ENCODE measurements at regions not wholly inside any gene's neighbourhood (a gene's known extent, or its start where the extent isn't known, plus 50 kb on each side); places are given as distances from the start of the nearest gene placed in this dataset.

DNA sequence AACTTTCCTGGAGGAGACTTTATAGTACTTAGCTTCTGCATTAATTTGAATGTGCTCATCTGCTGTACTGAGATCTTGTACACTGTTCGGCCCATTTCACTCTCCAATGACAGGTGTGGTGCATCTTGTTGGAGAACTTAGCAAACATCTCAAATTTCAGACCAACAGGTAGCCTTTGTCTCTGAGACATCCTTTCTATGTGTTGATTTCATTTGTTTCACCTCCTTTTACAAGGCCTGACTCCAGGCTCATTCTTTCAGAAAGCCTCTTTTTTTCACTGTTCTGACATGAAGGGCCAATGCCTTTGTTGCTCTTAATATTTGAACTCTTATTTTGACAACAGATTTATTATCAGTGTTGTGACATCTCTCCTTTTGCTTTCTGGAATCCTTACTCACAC lies 271.8 kb upstream of the FANCL start:
- DNase-seq: no peak

DNA sequence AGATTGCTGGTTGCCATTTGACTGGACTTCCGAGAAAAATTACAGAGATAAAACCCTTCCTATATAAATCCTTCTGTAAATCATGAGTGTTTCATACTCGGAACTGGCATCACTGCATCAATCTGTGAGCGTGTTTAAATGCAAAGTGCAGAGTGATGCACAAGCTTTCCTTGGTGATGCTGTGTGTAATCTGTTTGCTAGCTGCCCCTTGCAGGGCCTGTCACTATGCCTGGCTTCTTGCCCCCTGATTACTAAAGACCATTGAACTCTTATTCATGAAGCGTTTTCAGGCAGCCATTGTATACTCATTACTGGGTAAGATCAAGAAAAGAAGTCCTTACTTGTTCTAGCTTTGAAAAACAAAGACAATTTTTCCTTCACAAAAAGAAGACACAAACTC lies 266.9 kb upstream of the FANCL start:
- H4K20me1 ChIP-seq (ENCODE audit: insufficient read depth): no peaks in the 10 kb centered on the region
- no peaks in the 10 kb centered on the region for H3K9me2 ChIP-seq (ENCODE audit: insufficient read depth)
- H3K36me3 ChIP-seq (ENCODE audit: low read depth): no peaks in the 10 kb centered on the region
- no peaks in the 10 kb centered on the region for H3K4me1 ChIP-seq (replicated peaks; ENCODE audit: insufficient read depth)
- ChIA-PET CTCF (no interaction called here), POLR2A (ENCODE audit: unreplicated experiment) (no interaction called here)
- TF ChIP-seq, protein P1, sequence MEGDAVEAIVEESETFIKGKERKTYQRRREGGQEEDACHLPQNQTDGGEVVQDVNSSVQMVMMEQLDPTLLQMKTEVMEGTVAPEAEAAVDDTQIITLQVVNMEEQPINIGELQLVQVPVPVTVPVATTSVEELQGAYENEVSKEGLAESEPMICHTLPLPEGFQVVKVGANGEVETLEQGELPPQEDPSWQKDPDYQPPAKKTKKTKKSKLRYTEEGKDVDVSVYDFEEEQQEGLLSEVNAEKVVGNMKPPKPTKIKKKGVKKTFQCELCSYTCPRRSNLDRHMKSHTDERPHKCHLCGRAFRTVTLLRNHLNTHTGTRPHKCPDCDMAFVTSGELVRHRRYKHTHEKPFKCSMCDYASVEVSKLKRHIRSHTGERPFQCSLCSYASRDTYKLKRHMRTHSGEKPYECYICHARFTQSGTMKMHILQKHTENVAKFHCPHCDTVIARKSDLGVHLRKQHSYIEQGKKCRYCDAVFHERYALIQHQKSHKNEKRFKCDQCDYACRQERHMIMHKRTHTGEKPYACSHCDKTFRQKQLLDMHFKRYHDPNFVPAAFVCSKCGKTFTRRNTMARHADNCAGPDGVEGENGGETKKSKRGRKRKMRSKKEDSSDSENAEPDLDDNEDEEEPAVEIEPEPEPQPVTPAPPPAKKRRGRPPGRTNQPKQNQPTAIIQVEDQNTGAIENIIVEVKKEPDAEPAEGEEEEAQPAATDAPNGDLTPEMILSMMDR (conservative IDR thresholded peaks at IDR 0.05): no peak
- no peak for TF ChIP-seq EZH2 (IDR thresholded peaks at IDR 0.05; ENCODE audit: low read depth)
- H3K27ac ChIP-seq: no peak overlapping the region
- no peak overlapping the region for H3K4me3 ChIP-seq
- H3K79me2 ChIP-seq (ENCODE audit: low read depth): no peaks in the 10 kb centered on the region
- no peaks in the 10 kb centered on the region for H3K27me3 ChIP-seq (ENCODE audit: insufficient read depth, low read depth)
- H3K4me2 ChIP-seq: no peak overlapping the region
- intact Hi-C loops (cut with micrococcal nuclease; ENCODE audit: unreplicated experiment): no loop called here
- BruUV-seq (replicated peaks): no TSS peak
- H3F3A ChIP-seq (ENCODE audit: insufficient read depth, low read depth): no peaks in the 10 kb centered on the region
- H2AFZ ChIP-seq: no peak overlapping the region
- H3K9me3 ChIP-seq (ENCODE audit: insufficient read depth, low read depth): no peaks in the 10 kb centered on the region
- no peak for DNase-seq

More for the DNA sequence above, 271.8 kb upstream of the FANCL start:
- intact Hi-C loops (cut with micrococcal nuclease; ENCODE audit: unreplicated experiment): no loop called here
- H3K36me3 ChIP-seq (ENCODE audit: low read depth): no peaks in the 10 kb centered on the region
- no peaks in the 10 kb centered on the region for H3K27me3 ChIP-seq (ENCODE audit: insufficient read depth, low read depth)
- CTCF ChIA-PET: no interaction called here
- H3F3A ChIP-seq (ENCODE audit: insufficient read depth, low read depth): no peaks in the 10 kb centered on the region
- no TSS peak for BruUV-seq (replicated peaks)
- TF ChIP-seq, protein P1 (conservative IDR thresholded peaks at IDR 0.05): no peak
- TF ChIP-seq EZH2 (IDR thresholded peaks at IDR 0.05; ENCODE audit: low read depth): no peak
- H3K9me2 ChIP-seq (ENCODE audit: insufficient read depth): no peaks in the 10 kb centered on the region
- H3K4me1 ChIP-seq (replicated peaks; ENCODE audit: insufficient read depth): no peaks in the 10 kb centered on the region
- no peak overlapping the region for H3K4me2 ChIP-seq
- POLR2A ChIA-PET (ENCODE audit: unreplicated experiment): no interaction called here
- no peaks in the 10 kb centered on the region for H3K9me3 ChIP-seq (ENCODE audit: insufficient read depth, low read depth)
- no peak overlapping the region for H2AFZ ChIP-seq
- no peaks in the 10 kb centered on the region for H4K20me1 ChIP-seq (ENCODE audit: insufficient read depth)
- H3K4me3 ChIP-seq: no peak overlapping the region
- H3K79me2 ChIP-seq (ENCODE audit: low read depth): no peaks in the 10 kb centered on the region
- no peak overlapping the region for H3K27ac ChIP-seq

DNA sequence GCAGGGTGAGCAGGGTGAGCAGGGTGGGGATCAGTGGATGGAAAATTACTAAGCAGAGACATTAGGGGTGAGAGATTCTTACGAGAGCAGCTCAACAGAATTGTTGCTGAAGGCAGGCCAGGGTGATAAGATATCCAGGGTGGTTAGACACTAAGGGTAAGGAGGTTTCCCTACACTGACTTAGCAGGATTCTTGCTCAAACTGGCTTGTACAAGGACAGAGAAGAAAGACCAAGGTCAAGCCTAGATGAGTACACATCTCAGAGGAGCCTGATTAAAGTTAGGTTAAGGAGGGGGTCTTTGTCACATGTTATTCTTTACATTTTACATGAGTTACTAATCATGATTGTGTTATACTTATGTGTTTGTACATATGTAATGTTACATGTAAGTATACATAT lies 262.8 kb upstream of the FANCL start:
- BruUV-seq (replicated peaks): no TSS peak
- Histone ChIP-seq H3K36me3 (ENCODE audit: low read depth) (no peaks in the 10 kb centered on the region), H3K79me2 (ENCODE audit: low read depth) (no peaks in the 10 kb centered on the region), H3K27ac (no peak overlapping the region), H2AFZ (no peak overlapping the region), H3K4me3 (no peak overlapping the region), H3F3A (ENCODE audit: insufficient read depth, low read depth) (no peaks in the 10 kb centered on the region), H3K4me2 (no peak overlapping the region), H3K9me2 (ENCODE audit: insufficient read depth) (no peaks in the 10 kb centered on the region), H3K4me1 (replicated peaks; ENCODE audit: insufficient read depth) (no peaks in the 10 kb centered on the region), H4K20me1 (ENCODE audit: insufficient read depth) (no peaks in the 10 kb centered on the region), H3K27me3 (ENCODE audit: insufficient read depth, low read depth) (no peaks in the 10 kb centered on the region), H3K9me3 (ENCODE audit: insufficient read depth, low read depth) (no peaks in the 10 kb centered on the region)
- no peak for DNase-seq
- POLR2A ChIA-PET (ENCODE audit: unreplicated experiment): no interaction called here
- CTCF ChIA-PET: no interaction called here
- TF ChIP-seq, protein P1 (conservative IDR thresholded peaks at IDR 0.05): no peak
- no peak for TF ChIP-seq EZH2 (IDR thresholded peaks at IDR 0.05; ENCODE audit: low read depth)
- intact Hi-C loops (cut with micrococcal nuclease; ENCODE audit: unreplicated experiment): no loop called here

Data from PC-9 (cell line).